ENCODE measurements at regions not wholly inside any gene's neighbourhood (a gene's known extent, or its start where the extent isn't known, plus 50 kb on each side); places are given as distances from the start of the nearest gene placed in this dataset.

GRCh38 chr14:66388516-66388915 lies 97.7 kb upstream of the CCDC196 start:
- Histone ChIP-seq H3K27ac (no peak overlapping the region), H3K9me3 (no peaks in the 10 kb centered on the region), H3K4me1 (no peaks in the 10 kb centered on the region), H3K4me3 (no peak overlapping the region), H3K36me3 (no peaks in the 10 kb centered on the region), H3K27me3 (no peaks in the 10 kb centered on the region)
- TF ChIP-seq CTCF (IDR thresholded peaks at IDR 0.05), result no peak
- TF ChIP-seq POLR2A (IDR thresholded peaks at IDR 0.05), result no peak
- no peak for TF ChIP-seq EP300 (IDR thresholded peaks at IDR 0.05)
- TF ChIP-seq POLR2AphosphoS5 (IDR thresholded peaks at IDR 0.05), result no peak
- WGBS, 2 donors (ENCODE audit: low coverage in 1 of 2), result 74 to 77% methylated on average over 3 to 4 of the region's 4 CpGs
- no peak for ATAC-seq

- ATAC-seq, result no peak
- Histone ChIP-seq H3K36me3 (no peaks in the 10 kb centered on the region), H3K4me3 (no peak overlapping the region), H3K27ac (no peak overlapping the region), H3K4me1 (no peaks in the 10 kb centered on the region), H3K27me3 (no peaks in the 10 kb centered on the region), H3K9me3 (no peaks in the 10 kb centered on the region)
- WGBS, 2 donors (ENCODE audit: low coverage in 1 of 2), result 83 to 100% methylated on average over 1 of the region's 1 CpG
- TF ChIP-seq POLR2AphosphoS5 (IDR thresholded peaks at IDR 0.05), result no peak
- TF ChIP-seq EP300 (IDR thresholded peaks at IDR 0.05), result no peak
- no peak for TF ChIP-seq CTCF (IDR thresholded peaks at IDR 0.05)
- no peak for TF ChIP-seq POLR2A (IDR thresholded peaks at IDR 0.05)
Measured at GRCh38 chr14:66389481-66389880, 96.7 kb upstream of the CCDC196 start.

GRCh38 chr14:66395300-66395699 lies 90.9 kb upstream of the CCDC196 start:
- no peaks in the 10 kb centered on the region for H3K27me3 ChIP-seq
- no peak overlapping the region for H3K4me3 ChIP-seq
- no peaks in the 10 kb centered on the region for H3K9me3 ChIP-seq
- no peak overlapping the region for H3K27ac ChIP-seq
- no peaks in the 10 kb centered on the region for H3K4me1 ChIP-seq
- whole genome bisulfite sequencing, 2 donors (ENCODE audit: low coverage in 1 of 2), result 25 to 56% methylated on average over 1 of the region's 1 CpG
- no peaks in the 10 kb centered on the region for H3K36me3 ChIP-seq
- no peak for ATAC-seq
- no peak for TF ChIP-seq POLR2AphosphoS5 (IDR thresholded peaks at IDR 0.05)
- TF ChIP-seq CTCF (IDR thresholded peaks at IDR 0.05), result no peak
- TF ChIP-seq EP300 (IDR thresholded peaks at IDR 0.05), result no peak
- TF ChIP-seq POLR2A (IDR thresholded peaks at IDR 0.05), result no peak

GRCh38 chr14:66396164-66396563 lies 90.0 kb upstream of the CCDC196 start:
- no peak overlapping the region for H3K27ac ChIP-seq
- no peak for ATAC-seq
- WGBS, 2 donors (ENCODE audit: low coverage in 1 of 2), result 88 to 89% methylated on average over 4 of the region's 4 CpGs
- no peaks in the 10 kb centered on the region for H3K9me3 ChIP-seq
- no peaks in the 10 kb centered on the region for H3K27me3 ChIP-seq
- H3K4me3 ChIP-seq, result no peak overlapping the region
- TF ChIP-seq EP300 (IDR thresholded peaks at IDR 0.05) (no peak), POLR2AphosphoS5 (IDR thresholded peaks at IDR 0.05) (no peak), CTCF (IDR thresholded peaks at IDR 0.05) (no peak), POLR2A (IDR thresholded peaks at IDR 0.05) (no peak)
- H3K36me3 ChIP-seq, result no peaks in the 10 kb centered on the region
- no peaks in the 10 kb centered on the region for H3K4me1 ChIP-seq

- no peaks in the 10 kb centered on the region for H3K4me1 ChIP-seq
- H3K36me3 ChIP-seq, result no peaks in the 10 kb centered on the region
- H3K27me3 ChIP-seq, result no peaks in the 10 kb centered on the region
- WGBS, 2 donors (ENCODE audit: low coverage in 1 of 2), result 36 to 64% methylated on average over 1 of the region's 1 CpG
- no peaks in the 10 kb centered on the region for H3K9me3 ChIP-seq
- H3K27ac ChIP-seq, result no peak overlapping the region
- TF ChIP-seq POLR2A (IDR thresholded peaks at IDR 0.05) (no peak), POLR2AphosphoS5 (IDR thresholded peaks at IDR 0.05) (no peak), EP300 (IDR thresholded peaks at IDR 0.05) (no peak), CTCF (IDR thresholded peaks at IDR 0.05) (no peak)
- no peak for ATAC-seq
- no peak overlapping the region for H3K4me3 ChIP-seq
Measured at GRCh38 chr14:66398437-66398836, 87.7 kb upstream of the CCDC196 start.
